ENCODE measurements at regions not wholly inside any gene's neighbourhood (a gene's known extent, or its start where the extent isn't known, plus 50 kb on each side); places are given as distances from the start of the nearest gene placed in this dataset.

DNA sequence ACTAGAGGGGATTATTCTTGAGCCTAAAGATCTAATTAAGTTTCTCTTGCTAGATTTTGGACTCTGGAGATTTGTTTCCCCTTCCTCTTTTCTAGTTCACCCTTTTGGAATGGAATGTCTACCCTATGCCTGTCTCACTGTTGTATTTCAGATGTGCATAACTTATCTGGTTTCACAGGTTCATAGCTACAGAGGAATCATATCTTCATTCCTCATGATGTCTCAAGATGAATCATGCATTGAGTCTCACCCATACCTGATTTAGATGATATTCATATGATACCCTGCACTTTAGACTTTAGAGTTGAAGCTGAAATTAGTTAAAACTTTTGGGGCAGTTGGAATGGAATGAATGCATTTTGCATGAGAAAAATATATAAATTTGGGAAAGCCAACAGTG, 246.7 kb downstream of the HS3ST1 start:
- no peak for DNase-seq

DNA sequence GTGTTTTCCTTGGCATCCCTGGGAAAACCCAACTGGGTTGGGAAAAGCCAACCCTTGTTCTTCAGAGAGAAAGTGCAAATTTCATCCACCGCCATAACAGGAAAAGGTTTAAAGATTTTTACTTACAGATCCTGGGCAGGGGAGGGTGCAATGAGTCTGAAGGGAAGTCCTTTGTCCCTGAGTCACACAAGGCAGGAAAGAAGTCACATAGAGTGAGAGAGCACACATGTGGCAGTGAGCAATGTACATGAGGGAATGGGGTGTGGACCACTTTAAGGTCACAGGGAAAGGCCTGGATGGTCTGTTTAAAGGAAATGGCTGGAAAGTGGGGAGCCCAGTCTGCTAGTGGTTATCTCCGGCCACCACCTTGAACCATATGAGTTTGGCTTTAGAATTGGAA, 248.9 kb downstream of the HS3ST1 start:
- no peak for DNase-seq

DNA sequence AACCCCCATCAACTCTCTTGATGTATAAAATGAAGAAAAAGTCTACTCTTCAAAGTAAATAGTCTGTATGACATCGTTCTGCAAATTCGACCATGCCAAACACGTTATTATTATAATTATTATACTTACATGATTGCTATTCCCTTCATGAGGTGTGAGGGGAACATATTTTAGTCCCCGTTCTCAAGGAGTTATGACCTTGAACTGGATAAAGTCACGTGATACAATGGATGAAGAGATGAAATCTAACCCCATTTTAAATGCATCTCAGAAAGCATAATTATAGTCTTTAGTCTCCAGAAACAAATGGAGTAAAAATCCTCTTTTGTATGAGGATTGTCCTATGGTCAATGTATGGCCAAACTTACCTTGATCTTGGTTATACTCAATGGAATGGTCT, 250.3 kb downstream of the HS3ST1 start:
- DNase-seq = no peak

DNA sequence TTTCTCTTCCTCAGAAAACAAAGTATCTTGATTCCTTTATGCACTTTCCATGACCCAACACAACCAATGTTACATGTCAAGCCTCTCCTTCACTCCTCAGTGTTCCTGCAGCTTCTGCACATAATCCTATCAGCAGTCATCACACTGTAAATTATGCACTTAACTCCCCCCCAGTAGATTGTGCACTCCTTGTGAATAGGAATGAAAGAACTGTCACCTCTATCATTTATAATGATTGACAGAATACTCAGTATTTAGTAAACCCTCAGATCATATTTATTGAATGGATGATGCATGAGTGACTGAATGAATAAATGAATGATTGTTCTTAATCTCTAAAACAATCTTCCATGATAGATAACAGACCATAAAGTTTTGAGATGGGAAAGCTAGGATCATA, 253.3 kb downstream of the HS3ST1 start:
- no peak for DNase-seq

DNA sequence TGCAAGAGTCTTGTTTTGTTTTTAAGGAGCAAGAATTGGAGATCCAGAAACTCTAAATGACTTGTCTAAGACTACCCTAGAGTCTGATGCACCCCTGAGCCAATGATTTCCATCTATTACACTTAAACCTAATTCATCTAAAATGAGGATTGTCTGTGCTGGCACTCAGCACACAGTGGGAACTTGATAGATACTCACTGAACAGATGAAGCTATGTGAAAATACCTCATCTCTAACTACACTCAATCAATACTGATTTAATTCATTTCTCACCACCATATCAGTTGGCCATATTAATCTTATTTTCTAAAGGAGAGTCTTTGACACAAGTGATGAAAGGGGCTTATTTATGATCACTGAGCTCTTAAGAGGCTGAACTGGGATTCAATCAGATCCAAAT, 262.1 kb downstream of the HS3ST1 start:
- DNase-seq = no peak

DNA sequence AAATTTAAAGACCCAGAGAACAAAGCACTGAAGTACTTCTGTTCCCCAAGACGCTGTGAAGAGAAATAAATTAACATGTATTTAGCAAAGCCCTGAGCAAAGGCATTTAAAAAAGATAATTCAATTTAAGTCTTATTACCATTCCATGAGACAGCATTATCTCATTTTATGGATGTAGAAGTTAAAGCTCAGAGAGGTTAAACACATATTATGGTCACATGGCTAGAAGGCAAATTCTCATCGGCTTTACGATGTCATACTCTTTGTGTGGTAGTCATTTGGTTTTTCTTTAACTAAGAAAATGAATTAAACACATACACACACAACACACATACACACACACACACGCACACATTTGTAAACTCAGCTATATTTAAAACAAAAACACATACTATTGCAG, 262.7 kb downstream of the HS3ST1 start:
- no peak for DNase-seq

DNA sequence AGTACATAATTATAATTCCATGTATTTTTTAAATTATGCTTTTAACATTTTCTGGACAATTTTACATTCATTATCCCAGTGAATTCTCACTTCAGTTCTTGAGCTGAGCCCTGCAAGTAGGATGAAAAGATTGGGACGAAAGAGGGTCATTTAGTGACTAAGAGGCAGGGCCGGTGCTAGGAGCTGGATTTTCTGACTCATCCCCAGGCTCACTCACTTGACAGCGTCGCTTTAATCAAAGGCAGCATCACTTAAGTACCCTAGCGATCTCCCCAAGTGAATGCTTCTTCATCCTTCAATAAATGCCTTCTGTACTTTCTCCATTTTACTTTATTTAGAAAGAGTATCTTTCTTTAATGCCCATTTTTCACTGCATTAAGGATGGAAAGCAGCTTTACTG, 263.6 kb downstream of the HS3ST1 start:
- DNase-seq = no peak

DNA sequence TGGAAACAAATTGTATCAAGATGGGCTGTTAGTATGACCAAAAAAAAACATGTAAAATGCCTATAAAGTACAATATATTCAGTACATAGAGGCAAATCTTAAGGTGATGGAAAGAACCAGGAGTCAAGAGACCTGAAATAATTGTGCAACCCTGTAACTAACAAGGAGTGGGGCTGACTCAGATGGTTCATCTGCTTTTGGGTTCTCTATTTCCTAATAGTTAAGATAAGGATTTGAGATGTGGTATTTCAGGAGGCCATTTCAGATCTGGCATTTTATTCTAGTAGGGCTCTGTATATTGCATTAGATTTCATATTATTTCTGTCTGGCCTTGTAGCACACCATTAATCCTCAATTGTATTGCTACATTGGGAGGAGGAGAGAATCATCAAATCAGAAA, 268.4 kb downstream of the HS3ST1 start:
- DNase-seq = no peak

DNA sequence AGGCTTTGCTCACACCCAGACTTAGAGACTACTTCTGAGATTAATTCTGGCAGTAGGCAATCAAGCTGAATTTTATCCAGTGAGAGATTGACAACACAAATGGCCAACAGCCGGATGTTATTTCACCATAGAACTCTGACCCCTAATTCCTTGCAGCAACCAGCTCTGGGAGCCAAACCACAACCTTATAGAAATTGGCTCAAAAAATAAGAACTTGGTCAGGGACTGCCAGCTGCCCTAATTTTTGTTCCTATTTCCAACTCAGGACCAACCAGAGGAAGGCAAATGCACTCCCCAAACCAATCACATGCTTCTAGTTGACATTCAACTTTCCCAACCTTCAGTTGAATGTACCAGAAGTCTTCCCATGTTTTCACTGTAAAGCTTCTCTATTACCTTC, 269.7 kb downstream of the HS3ST1 start:
- no peak for DNase-seq

DNA sequence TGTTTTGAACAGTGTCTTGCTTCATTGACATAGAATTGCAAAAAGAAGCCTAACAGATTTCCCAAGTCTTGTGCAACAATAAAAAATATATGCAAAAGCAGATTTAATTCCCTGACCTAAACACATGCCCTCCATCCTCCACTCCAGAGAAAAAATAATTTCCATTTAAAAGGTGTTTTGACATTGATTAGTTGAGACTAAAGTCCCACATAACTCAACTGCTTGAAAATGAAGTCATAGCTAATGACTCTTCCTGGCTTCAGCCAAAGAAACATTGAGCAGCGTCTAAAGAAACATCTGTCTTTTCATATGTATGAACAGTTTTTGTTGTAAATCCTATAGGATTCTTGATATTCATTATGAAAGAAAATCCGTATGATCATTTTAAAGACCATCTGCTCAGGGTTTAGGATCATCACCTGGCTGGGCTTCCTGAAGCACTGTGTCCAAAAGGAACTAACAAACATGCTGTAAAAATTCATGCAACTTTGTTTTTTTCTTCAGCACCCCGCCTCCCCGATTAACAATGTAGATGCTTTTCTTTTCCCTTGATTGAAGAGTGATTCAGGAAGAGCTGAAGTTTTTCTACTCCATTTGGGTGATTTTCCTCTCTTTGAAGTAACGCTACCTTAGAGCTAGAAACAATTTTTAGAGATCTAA, 273.4 kb downstream of the HS3ST1 start:
- no peak for DNase-seq

DNA sequence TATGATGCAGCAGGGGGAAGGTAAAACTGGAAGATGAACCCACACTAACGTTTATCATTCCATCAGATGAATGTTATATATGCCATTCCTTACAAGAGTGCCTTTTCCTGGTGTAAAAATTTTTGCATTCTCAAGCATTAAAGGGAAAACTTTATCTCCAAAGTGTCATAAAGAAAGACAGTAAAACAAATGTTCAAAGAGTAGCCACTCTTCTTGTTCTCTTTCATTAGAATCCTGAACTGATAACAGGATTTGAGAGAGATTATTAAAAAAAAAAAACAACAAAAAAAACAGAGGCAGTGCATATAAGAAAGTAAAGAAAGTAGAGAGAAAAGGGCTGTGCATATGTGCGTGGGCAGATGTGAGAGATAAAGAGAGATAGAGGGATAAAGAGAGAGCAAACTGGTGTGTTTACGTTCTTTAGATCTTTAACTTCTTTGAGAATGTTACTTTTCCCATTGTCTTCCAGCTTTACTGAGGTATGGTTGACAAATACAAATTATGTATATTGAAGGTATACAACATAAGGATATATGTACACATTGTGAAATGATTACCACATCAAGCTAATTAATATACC, 275.4 kb downstream of the HS3ST1 start:
- no peak for DNase-seq

DNA sequence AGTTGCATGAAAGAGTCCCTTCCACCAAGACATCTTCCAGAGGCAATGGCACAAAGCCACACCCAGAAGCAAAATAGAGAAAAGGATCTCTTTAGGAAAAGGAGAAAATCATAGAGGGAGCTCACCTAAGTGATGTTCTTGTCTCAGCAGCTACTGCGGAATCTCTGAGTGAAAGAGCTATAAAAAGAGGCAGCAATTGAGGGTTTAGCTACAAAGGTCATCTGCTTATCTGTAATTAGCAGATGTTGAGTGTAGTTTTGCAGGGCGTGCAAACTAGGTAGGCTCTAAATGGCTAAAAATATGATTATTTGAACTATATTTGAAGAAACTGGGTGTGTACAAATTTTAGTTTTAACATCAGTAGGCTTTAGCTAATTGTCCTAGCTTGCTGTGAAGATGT, 276.0 kb downstream of the HS3ST1 start:
- DNase-seq = no peak

DNA sequence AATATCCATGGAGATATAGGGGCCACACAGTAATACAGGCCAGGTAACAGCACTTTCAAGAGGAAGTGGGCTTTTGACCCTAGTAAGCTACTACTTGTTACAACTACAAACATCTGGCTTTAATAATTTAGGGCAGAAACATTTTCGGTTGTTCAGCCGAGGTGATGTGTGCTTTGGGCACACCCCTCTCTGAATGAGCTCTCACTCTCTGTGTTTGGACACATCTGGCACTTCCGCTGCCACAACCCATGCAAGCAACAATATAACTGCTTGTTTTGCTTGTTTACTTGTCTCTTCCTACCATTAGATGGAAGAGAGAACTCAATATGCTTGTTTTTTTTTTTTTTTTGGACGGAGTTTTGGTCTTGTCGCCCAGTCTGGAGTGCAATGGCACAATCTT, 277.2 kb downstream of the HS3ST1 start:
- no peak for DNase-seq

DNA sequence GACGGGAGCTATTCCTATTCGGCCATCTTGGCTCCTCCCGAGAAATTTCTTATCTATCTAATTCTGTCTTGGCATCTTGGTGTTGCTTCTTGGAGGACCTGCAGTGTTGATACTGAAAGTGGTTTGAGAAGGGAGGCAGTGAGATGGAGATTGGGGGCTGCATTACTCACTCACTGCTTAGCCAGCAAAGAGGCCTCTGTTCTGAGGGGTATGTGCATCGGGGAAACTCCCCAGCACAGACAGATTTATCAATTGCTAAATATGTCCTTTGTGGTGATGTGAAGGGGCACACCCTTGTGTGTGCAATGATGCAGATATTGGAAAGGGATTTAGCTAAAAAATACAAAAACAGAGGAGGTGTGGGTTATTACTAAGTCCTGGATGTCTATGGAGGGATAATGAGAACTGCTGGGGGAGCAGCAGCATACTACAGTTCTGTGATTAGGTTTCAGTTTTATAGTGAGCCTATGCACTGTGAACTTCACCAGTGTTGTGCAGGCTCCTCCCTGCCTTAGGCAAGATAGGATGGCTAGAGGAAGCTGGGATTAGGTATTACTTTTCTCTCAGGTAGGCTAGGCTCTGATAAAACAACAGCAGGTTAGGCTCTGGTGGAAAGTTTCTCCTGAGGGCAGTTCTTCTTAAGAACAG, 279.0 kb downstream of the HS3ST1 start:
- DNase-seq = no peak

DNA sequence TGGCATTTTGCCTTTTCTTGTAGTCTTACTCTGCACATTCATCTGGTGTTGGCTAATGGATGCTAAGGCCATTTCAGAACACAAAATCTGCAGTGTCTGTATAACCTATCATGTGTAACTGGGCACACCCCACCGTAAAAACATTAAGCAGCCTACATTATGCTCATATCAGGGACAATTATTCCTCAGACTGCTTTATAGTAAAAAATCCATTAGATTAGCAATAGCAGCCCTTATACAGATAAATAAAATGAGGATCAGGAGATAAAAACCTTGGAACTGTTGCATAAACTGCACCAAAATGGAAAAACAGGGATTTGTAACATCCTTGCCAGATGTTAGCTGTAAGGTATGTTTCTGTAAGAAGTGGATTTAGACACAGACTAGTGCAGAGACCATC, 288.8 kb downstream of the HS3ST1 start:
- no peak for DNase-seq

DNA sequence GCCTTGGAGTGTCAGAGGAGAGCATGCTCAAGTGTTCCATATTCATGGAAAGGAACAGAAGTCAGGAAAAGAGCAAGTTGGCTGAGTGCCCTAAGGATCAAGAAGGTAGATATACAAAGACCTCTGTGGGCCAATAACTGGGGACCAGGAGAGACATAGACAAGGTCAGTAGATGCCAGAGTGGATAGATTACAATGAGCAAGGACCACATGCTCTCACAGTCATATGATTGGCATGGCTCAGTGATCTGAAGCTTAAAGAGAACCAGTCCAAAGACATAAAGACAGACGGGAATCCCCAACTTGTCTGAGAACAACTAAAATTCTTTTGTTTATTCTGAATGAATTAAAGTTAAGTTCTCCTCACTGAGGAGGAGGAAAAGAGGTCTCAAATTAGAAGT, 289.7 kb downstream of the HS3ST1 start:
- DNase-seq = no peak

DNA sequence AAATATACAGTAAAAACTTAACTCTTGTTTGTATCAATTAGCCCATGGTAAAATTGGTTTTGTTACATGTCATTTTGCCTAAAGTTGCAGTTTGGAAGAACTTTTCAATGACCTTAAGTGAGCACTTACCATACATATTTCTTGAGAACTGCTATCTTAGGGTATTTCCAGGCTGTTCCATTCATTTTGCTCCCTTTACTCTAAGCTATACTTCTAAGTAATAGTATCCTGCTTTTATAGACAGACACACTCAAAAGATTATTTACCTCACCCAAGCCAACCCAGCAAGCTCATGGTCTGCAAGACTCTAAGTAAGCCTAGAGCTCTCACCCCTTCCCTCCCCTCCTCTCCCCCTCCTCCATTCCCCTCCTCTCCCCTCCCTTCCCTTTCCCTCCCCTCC, 294.0 kb downstream of the HS3ST1 start:
- no peak for DNase-seq

DNA sequence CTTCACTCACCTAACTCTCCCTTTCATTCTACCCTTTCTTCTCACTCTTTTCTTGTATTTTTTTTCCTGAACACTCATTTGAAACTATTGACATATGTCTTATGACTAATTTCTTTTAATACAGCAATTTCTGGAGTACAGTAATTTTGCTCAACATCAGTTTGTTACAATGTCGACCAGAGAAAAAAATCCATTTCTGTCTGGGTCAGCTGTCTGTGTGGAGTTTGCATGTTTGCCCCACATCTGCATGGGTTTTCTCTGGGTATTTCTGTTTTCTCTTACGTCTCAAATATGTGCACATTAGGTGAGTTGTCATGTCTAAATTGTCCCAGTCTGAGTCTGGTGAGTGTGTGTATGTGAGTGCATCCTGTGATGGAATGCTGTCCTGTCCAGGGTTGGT, 294.8 kb downstream of the HS3ST1 start:
- DNase-seq = no peak

DNA sequence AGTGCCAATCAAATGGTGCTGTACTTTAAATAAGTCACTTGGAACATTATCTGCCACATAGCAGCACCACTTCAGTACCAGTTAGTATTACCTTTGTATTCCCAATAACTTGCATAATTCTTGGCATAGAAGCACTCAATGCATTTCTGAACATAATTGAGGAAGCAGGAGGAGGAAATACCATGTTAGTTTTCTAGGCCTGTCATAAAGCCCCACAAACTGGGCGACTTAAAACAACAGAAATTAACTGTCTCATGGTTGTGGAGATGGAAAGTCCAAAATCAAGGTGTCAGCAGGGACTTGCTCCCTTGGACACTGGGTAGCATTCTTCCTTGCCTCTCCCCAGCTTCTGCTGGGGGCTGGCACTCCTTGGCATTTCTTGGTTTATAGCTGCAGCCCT, 296.2 kb downstream of the HS3ST1 start:
- DNase-seq = no peak

DNA sequence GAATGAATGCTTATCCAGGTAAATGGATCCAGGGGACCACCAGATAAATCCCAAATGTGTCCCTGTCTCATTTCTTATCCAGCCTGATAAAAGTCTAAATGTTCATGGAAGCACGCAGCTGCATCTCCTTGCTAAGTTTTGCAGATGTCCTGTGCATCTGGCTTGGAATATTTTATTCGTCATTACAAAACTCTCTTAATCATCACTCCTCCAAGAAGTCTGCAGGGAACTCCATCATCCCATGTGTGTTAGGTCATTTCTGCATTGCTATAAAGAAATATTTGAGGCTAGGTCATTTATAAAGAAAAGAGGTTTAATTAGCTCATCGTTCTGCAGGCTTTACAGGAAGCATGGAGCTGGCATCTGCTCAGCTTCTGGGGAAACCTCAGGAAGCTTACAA, 297.2 kb downstream of the HS3ST1 start:
- no peak for DNase-seq

DNA sequence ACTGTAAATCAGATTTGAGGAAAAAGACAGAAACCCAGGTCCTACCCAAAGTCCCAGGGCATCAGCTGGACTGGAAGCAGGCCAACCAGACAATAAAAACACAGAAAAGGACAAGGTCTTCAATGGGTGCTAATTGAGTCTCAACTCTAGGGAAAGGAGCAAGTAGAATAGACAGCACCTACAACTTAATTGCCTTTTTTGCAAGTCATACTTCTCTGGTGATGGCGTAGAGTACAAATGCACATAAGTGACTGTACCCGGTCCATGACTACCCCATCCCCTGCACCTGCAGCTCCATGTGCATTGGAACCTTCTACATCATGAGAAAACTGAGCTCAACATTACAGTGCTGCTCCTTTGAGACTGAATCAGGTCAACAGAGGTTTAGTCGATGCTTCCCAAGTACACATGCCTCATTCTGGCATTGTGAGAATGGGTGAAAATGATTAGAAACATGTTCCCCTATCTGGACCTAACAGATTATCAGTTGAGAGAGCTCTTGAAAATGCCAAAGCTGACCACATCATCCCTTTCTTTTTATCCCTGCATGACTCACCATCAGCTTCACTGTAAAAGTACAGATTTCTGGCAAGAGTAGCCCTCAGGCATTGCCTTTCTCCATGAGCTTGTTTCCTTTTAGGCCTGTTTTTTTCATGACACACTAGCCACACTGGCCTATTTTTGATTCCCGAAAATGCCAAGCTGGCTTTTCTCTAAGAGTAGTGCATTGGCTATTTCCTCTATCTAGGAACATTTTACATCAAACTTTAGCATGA, 298.3 kb downstream of the HS3ST1 start:
- no peak for DNase-seq

DNA sequence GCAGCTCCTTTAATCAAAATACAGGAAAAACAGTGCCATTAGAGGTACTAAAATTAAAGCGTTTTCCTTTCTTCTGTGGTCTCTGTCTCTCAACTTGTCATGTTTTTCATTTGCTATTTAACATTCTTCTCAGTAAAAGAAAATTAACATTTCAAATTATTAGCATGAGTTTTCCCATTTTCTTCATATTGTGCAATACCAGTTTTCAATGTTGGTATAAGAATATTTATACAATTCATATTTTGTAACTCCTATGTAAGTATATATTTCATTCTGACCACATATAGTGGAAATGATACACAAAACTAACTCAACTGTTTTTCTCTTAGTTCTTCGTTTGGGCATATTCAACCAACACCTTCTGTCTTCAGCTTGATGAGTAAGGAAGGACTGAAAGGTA, 308.3 kb downstream of the HS3ST1 start:
- no peak for DNase-seq

DNA sequence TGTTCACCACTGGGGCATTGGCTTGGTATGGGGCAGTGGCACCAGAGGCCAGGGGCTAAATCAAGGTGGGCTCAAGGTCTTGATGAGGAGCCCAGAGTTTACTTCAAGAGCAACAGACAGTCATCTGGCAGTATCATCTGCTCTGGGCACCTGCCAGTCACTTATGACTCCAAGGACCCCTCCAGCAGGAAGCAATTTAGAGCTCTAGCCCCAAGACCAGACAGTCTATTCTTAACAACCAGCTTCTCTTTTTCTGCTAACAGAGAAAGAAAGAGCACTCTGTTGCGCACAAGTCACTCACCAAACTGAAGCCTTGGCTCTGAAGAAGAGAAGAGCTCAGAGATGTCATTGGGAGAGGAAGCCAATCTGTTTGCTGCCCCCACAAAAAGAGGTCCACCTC, 309.2 kb downstream of the HS3ST1 start:
- DNase-seq = no peak

DNA sequence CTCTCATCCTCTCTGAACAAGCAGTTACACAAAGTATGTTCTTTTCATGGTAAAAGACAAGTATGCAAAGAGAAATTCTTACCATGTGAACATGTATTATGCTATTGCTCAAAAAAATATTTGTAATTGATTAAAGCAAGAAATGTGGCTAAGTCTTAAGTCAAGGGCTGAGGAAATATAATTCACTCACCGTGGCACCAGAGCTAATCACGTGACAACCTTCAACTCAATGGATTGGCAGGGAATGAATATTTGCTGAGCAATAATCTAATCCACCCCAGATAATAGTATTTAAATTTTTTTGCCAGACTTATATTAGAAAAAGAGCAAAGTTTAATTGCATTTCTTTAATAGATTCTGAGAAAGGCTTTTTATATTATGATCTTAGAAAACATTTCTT, 310.2 kb downstream of the HS3ST1 start:
- DNase-seq = no peak
